H1 (cell line): ENCODE measurements at regions not wholly inside any gene's neighbourhood (a gene's known extent, or its start where the extent isn't known, plus 50 kb on each side); places are given as distances from the start of the nearest gene placed in this dataset.

ENCODE experiments used
- CTCF ChIA-PET: fragments of 300-600 bp; sonication (Branson Sonifier 250); formaldehyde crosslinking; loops from one replicate; lab custom pipeline; 2021; ENCODE audit not compliant: partially characterized antibody; lab: Charles Lee
- POLR2A ChIA-PET: fragments of 300-600 bp; sonication (Branson Sonifier 250); formaldehyde crosslinking; loops from one replicate; lab custom pipeline; 2021; ENCODE audit warnings: inconsistent platforms; ENCODE audit not compliant: partially characterized antibody; lab: Charles Lee
- DNase-seq, 2 experiments: peaks; one replicate each; pipeline versions ENCODE4 v3.0.0 to v3.0.0-alpha.2; 2010 to 2022; ENCODE audit warnings: low spot score in 2 of 2, low read depth in 1 of 2, mixed read lengths in 1 of 2
- FAIRE-seq: peaks from 2 replicates; lab custom pipeline; 2011; peaks lifted over from hg19 to GRCh38; lab: Jason Lieb, UNC
- H2AFZ ChIP-seq: 2 replicates; pipeline ENCODE4 v1.8.1; 2012; ENCODE audit warnings: low read length, inconsistent platforms
- H2AK5ac ChIP-seq: 2 replicates; pipeline ENCODE4 v1.6.1; 2013; ENCODE audit warnings: low read depth, low read length
- H2BK120ac ChIP-seq: replicated peaks from 2 replicates; pipeline ENCODE3; 2013; ENCODE audit warnings: low read depth, low read length, inconsistent platforms
- H2BK12ac ChIP-seq: 2 replicates; pipeline ENCODE4 v1.6.1; 2013; ENCODE audit warnings: low read depth, low read length
- H2BK15ac ChIP-seq: 2 replicates; pipeline ENCODE4 v1.6.1; 2013; ENCODE audit warnings: low read length
- H2BK20ac ChIP-seq: 2 replicates; pipeline ENCODE4 v1.6.1; 2013; ENCODE audit warnings: low read length
- H2BK5ac ChIP-seq: 2 replicates; pipeline ENCODE4 v1.6.1; 2013; ENCODE audit warnings: low read depth, low read length
- H3K14ac ChIP-seq: 2 replicates; pipeline ENCODE4 v1.6.1; 2013; ENCODE audit warnings: inconsistent platforms; ENCODE audit not compliant: insufficient read length
- H3K18ac ChIP-seq: 2 replicates; pipeline ENCODE4 v1.6.1; 2013; ENCODE audit warnings: low read length; ENCODE audit errors: extremely low read depth
- H3K23ac ChIP-seq: 2 replicates; pipeline ENCODE4 v1.6.1; 2013; ENCODE audit warnings: inconsistent platforms; ENCODE audit not compliant: insufficient read length
- H3K23me2 ChIP-seq: 2 replicates; pipeline ENCODE4 v1.6.1; 2013; ENCODE audit warnings: low read depth, low read length
- H3K27ac ChIP-seq: 2 replicates; pipeline ENCODE4 v1.6.1; 2011; ENCODE audit warnings: low read depth, low read length, inconsistent platforms
- H3K27me3 ChIP-seq, 4 experiments: replicated peaks in 1 of 4; 1 replicate in 1 of 4; 2 replicates in 3 of 4; pipeline versions ENCODE4 v1.6.1 to v1.8.1; 2011 to 2013; ENCODE audit warnings: low read length in 3 of 4, mild to moderate bottlenecking in 3 of 4, inconsistent platforms in 2 of 4, mixed read lengths in 2 of 4, moderate library complexity in 1 of 4; ENCODE audit not compliant: control insufficient read depth in 3 of 4, insufficient read depth in 3 of 4; ENCODE audit errors: extremely low read depth in 1 of 4
- H3K36me3 ChIP-seq, 4 experiments: 2 replicates each; pipeline versions ENCODE4 v1.6.1 to v1.8.1; 2011 to 2013; ENCODE audit warnings: mild to moderate bottlenecking in 4 of 4, low read length in 3 of 4, moderate library complexity in 2 of 4, control low read depth in 1 of 4, inconsistent platforms in 1 of 4; ENCODE audit not compliant: insufficient read depth in 4 of 4, control insufficient read depth in 2 of 4
- H3K4ac ChIP-seq: replicated peaks from 2 replicates; pipeline ENCODE3; 2013; ENCODE audit warnings: low read length, low read depth, mixed read lengths, inconsistent platforms; ENCODE audit not compliant: insufficient read length
- H3K4me1 ChIP-seq, 4 experiments: replicated peaks in 1 of 4; 1 replicate in 1 of 4; 2 replicates in 3 of 4; pipeline versions ENCODE4 v1.6.1 to v1.8.1; 2011 to 2013; ENCODE audit warnings: low read length in 3 of 4, inconsistent platforms in 2 of 4, mixed read lengths in 1 of 4; ENCODE audit not compliant: insufficient read depth in 4 of 4, control insufficient read depth in 3 of 4
- H3K4me2 ChIP-seq, 2 experiments: 2 replicates each; pipeline versions ENCODE4 v1.6.1 to v1.8.1; 2011 to 2013; ENCODE audit warnings: low read depth in 2 of 2, low read length in 2 of 2, control low read depth in 1 of 2, inconsistent platforms in 1 of 2, mild to moderate bottlenecking in 1 of 2; ENCODE audit not compliant: insufficient read depth in 1 of 2
- H3K4me3 ChIP-seq, 4 experiments: fragments of 200-600, 300-600 bp in 1 of 4; sonication (generic), shearing (Covaris generic), sonication (Bioruptor Twin) in 1 of 4; 2 replicates each; pipeline versions ENCODE4 v1.5.1 to v1.8.1; 2011 to 2016; ENCODE audit warnings: low read length in 4 of 4, low read depth in 3 of 4, control low read depth in 2 of 4, inconsistent platforms in 2 of 4, mild to moderate bottlenecking in 2 of 4, mixed read lengths in 1 of 4, moderate library complexity in 1 of 4; ENCODE audit not compliant: insufficient read depth in 2 of 4; ENCODE audit errors: extremely low read depth in 1 of 4
- H3K56ac ChIP-seq: replicated peaks from 2 replicates; pipeline ENCODE3; 2013; ENCODE audit warnings: low read depth, mild to moderate bottlenecking, mixed read lengths, low read length, inconsistent platforms; ENCODE audit not compliant: insufficient read length
- H3K79me1 ChIP-seq: 2 replicates; pipeline ENCODE4 v1.6.1; 2013; ENCODE audit warnings: low read depth, low read length, control low read depth
- H3K79me2 ChIP-seq, 2 experiments: 2 replicates each; pipeline versions ENCODE4 v1.6.1 to v1.8.1; 2012 to 2013; ENCODE audit warnings: low read length in 2 of 2, mild to moderate bottlenecking in 2 of 2, inconsistent platforms in 1 of 2; ENCODE audit not compliant: insufficient read depth in 2 of 2, control insufficient read depth in 1 of 2
- H3K9ac ChIP-seq, 4 experiments: replicated peaks in 1 of 4; 1 replicate in 1 of 4; 2 replicates in 3 of 4; pipeline versions ENCODE4 v1.6.1 to v1.8.1; 2011 to 2013; ENCODE audit warnings: low read depth in 3 of 4, low read length in 3 of 4, control low read depth in 2 of 4, mild to moderate bottlenecking in 2 of 4, moderate library complexity in 2 of 4, inconsistent platforms in 1 of 4; ENCODE audit errors: extremely low read depth in 1 of 4
- H3K9me3 ChIP-seq, 2 experiments: 2 replicates each; pipeline versions ENCODE4 v1.6.1 to v1.8.1; 2012 to 2013; ENCODE audit warnings: mild to moderate bottlenecking in 2 of 2, moderate library complexity in 2 of 2, control low read depth in 1 of 2, inconsistent platforms in 1 of 2, low read depth in 1 of 2, low read length in 1 of 2, mixed read lengths in 1 of 2; ENCODE audit not compliant: insufficient read depth in 2 of 2
- H4K20me1 ChIP-seq, 2 experiments: replicated peaks in 1 of 2; 2 replicates each; pipeline versions ENCODE3 to v1.8.1; 2011 to 2013; ENCODE audit warnings: inconsistent platforms in 2 of 2, low read length in 2 of 2, mild to moderate bottlenecking in 1 of 2; ENCODE audit not compliant: insufficient read depth in 2 of 2, control insufficient read depth in 1 of 2
- H4K5ac ChIP-seq: 2 replicates; pipeline ENCODE4 v1.6.1; 2013; ENCODE audit warnings: low read length, low read depth, mixed read lengths, inconsistent platforms; ENCODE audit not compliant: insufficient read length
- H4K8ac ChIP-seq: 2 replicates; pipeline ENCODE4 v1.8.0; 2013; ENCODE audit warnings: mild to moderate bottlenecking, moderate library complexity, low read length, inconsistent platforms; ENCODE audit not compliant: insufficient read depth; ENCODE audit errors: extremely low read depth
- H4K91ac ChIP-seq: replicated peaks from 2 replicates; pipeline ENCODE3; 2013; ENCODE audit warnings: low read length, mixed read lengths, inconsistent platforms; ENCODE audit not compliant: insufficient read length
- CBX5 ChIP-seq: fragments of 300-800, 300-1000 bp; sonication (generic); IDR thresholded peaks from 2 replicates; pipeline ENCODE4 v1.7.1; 2016; ENCODE audit warnings: antibody characterized with exemption, low read length, low read depth
- CBX8 ChIP-seq: fragments of 300-800, 300-1000 bp; sonication (generic); IDR thresholded peaks from 2 replicates; pipeline ENCODE4 v1.7.1; 2016; ENCODE audit warnings: low read depth, low read length, borderline replicate concordance
- GTF2F1 ChIP-seq: IDR thresholded peaks from 2 replicates; pipeline ENCODE4 v1.6.1; 2012; ENCODE audit warnings: low read depth, low read length, improper control_type of control experiment, borderline replicate concordance
- HDAC2 ChIP-seq, 2 experiments: fragments of 300-600 bp in 1 of 2; sonication (generic) in 1 of 2; IDR thresholded peaks; 2 replicates each; pipeline ENCODE4 v1.6.1; 2011 to 2012; ENCODE audit warnings: low read depth in 2 of 2, low read length in 2 of 2, mild to moderate bottlenecking in 2 of 2, moderate library complexity in 2 of 2, borderline replicate concordance in 1 of 2, inconsistent platforms in 1 of 2
- HDAC6 ChIP-seq: IDR thresholded peaks from one replicate; pipeline ENCODE4 v1.7.1; 2012; ENCODE audit warnings: low read depth, mild to moderate bottlenecking, inconsistent platforms, low read length, moderate library complexity
- KDM1A ChIP-seq: fragments of 200-600, 300-600 bp; sonication (generic); IDR thresholded peaks from 2 replicates; pipeline ENCODE4 v1.7.1; 2016; ENCODE audit warnings: mild to moderate bottlenecking, low read length, borderline replicate concordance
- POLR2AphosphoS5 ChIP-seq: IDR thresholded peaks from 2 replicates; pipeline ENCODE4 v1.6.1; 2011; ENCODE audit warnings: low read depth, low read length
- RXRA ChIP-seq: IDR thresholded peaks from 2 replicates; pipeline ENCODE4 v1.6.1; 2011; ENCODE audit warnings: low read depth, mild to moderate bottlenecking, low read length, moderate library complexity; ENCODE audit not compliant: insufficient read depth
- SAP30 ChIP-seq: fragments of 300-600 bp; sonication (generic); IDR thresholded peaks from 2 replicates; pipeline ENCODE4 v1.7.1; 2012; ENCODE audit warnings: low read length, moderate library complexity, mild to moderate bottlenecking, inconsistent platforms; ENCODE audit not compliant: insufficient read depth, insufficient replicate concordance
- WGBS, 2 experiments: shearing (Covaris generic) in 1 of 2; methylation state at CpG; one replicate each; pipeline versions ENCODE4 v1.1.6 to v1.1.7; 2013 to 2015; ENCODE audit warnings: low lambda C conversion rate in 2 of 2, mixed read lengths in 2 of 2, inconsistent platforms in 1 of 2, low coverage in 1 of 2, missing lambda C conversion rate in 1 of 2; ENCODE audit not compliant: insufficient replicate concordance in 2 of 2, insufficient coverage in 1 of 2, insufficient read length in 1 of 2; ENCODE audit errors: extremely low coverage in 1 of 2, missing lambda C conversion rate in 1 of 2; 5-methylcytosine and 5-hydroxymethylcytosine counted together
- TF ChIP-seq, protein P1 (sequence below): IDR thresholded peaks from 2 replicates; pipeline ENCODE4 v1.6.1; 2011; ENCODE audit warnings: low read length, improper control_type of control experiment

- no peak overlapping the region for H2BK12ac ChIP-seq
- no peak overlapping the region; the same call in 1 of the 2 replicates for H2BK5ac ChIP-seq
- no peaks in the 10 kb centered on the region for H3K79me1 ChIP-seq
- H2AFZ ChIP-seq, result peak overlapping the region; percentile 68; the same call in 1 of the 2 replicates
- TF ChIP-seq, protein P1, sequence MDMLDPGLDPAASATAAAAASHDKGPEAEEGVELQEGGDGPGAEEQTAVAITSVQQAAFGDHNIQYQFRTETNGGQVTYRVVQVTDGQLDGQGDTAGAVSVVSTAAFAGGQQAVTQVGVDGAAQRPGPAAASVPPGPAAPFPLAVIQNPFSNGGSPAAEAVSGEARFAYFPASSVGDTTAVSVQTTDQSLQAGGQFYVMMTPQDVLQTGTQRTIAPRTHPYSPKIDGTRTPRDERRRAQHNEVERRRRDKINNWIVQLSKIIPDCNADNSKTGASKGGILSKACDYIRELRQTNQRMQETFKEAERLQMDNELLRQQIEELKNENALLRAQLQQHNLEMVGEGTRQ, result no peak
- TF ChIP-seq RXRA (no peak), SAP30 (no peak), HDAC2 (IDR thresholded peaks at IDR 0.05; ENCODE audit: borderline replicate concordance in 1 of 2, low read depth in 2 of 2, low read length in 2 of 2) (no peak), POLR2AphosphoS5 (no peak), CBX8 (no peak), HDAC6 (no peak), GTF2F1 (no peak), CBX5 (no peak), KDM1A (no peak)
- no peak overlapping the region for H3K14ac ChIP-seq
- ChIA-PET CTCF (interaction anchor here (0.7 to 1.4 kb wide), 3 partner anchors 19 to 616 kb away, joined by 3 to 8 read pairs (median 3); no protein-coding TSS in a partner anchor), POLR2A (no interaction called here)
- no peak overlapping the region for H4K5ac ChIP-seq
- no peaks in the 10 kb centered on the region for H3K36me3 ChIP-seq
- no peak overlapping the region for H3K4me3 ChIP-seq
- FAIRE-seq (no peak), DNase-seq (no peak)
- H3K23me2 ChIP-seq, result no peaks in the 10 kb centered on the region; the same call in 1 of the 2 replicates
- H2BK120ac ChIP-seq, result no peak overlapping the region
- no peak overlapping the region for H3K18ac ChIP-seq
- H4K20me1 ChIP-seq, result no peaks in the 10 kb centered on the region
- no peaks in the 10 kb centered on the region; a peak in 2 of 7 replicates for H3K4me1 ChIP-seq
- no peak overlapping the region for H3K27ac ChIP-seq
- H4K8ac ChIP-seq, result no peak overlapping the region
- no peaks in the 10 kb centered on the region for H3K79me2 ChIP-seq
- H3K56ac ChIP-seq, result no peak overlapping the region
- no peaks in the 10 kb centered on the region; a peak in 1 of 4 replicates for H3K9me3 ChIP-seq
- H2BK15ac ChIP-seq, result no peak overlapping the region
- H4K91ac ChIP-seq, result no peak overlapping the region
- 84% methylated on average over 2 of the region's 2 CpGs; no CpG with 5 or more reads in 1 of the 2 experiments for WGBS, 2 experiments
- H3K4ac ChIP-seq, result no peak overlapping the region
- H2BK20ac ChIP-seq, result no peak overlapping the region
- no peak overlapping the region for H3K23ac ChIP-seq
- no peak overlapping the region for H3K4me2 ChIP-seq
- H3K9ac ChIP-seq, result no peak overlapping the region
- no peak overlapping the region for H2AK5ac ChIP-seq
- H3K27me3 ChIP-seq, result no peaks in the 10 kb centered on the region
Measured at GRCh38 chr6:2507016-2507415, 243.7 kb downstream of the MYLK4 start.
